WTC11 (cell line): ENCODE measurements at regions not wholly inside any gene's neighbourhood (a gene's known extent, or its start where the extent isn't known, plus 50 kb on each side); places are given as distances from the start of the nearest gene placed in this dataset.

Experiments used
- ATAC-seq: fragments of 200-7000 bp; cut with Tn5 transposase; 2 replicates; pipeline ENCODE4 v1.10.0; 2021; ENCODE audit warnings: mild to moderate bottlenecking, moderate library complexity
- CTCF ChIA-PET: fragments of 300-600 bp; sonication (Branson Sonifier 250); formaldehyde crosslinking; loops from one replicate; lab custom pipeline; 2021; ENCODE audit warnings: antibody characterized with exemption; lab: Charles Lee
- POLR2A ChIA-PET: fragments of 350-600 bp; sonication (Branson Sonifier 250); formaldehyde crosslinking; loops from one replicate; lab custom pipeline; 2021; ENCODE audit warnings: antibody characterized with exemption; lab: Charles Lee
- DNase-seq: peaks from one replicate; pipeline ENCODE4 v3.0.0; 2021; ENCODE audit warnings: low spot score
- H3K27ac Mint-ChIP-seq: 2 replicates; pipeline ENCODE4 v1.8.0; 2021; ENCODE audit warnings: mixed read lengths
- H3K27me3 Mint-ChIP-seq: 2 replicates; pipeline ENCODE4 v1.8.0; 2021; ENCODE audit warnings: low read depth, mild to moderate bottlenecking, moderate library complexity, mixed read lengths
- H3K36me3 Mint-ChIP-seq: 2 replicates; pipeline ENCODE4 v1.8.0; 2021; ENCODE audit warnings: mixed read lengths
- H3K4me1 Mint-ChIP-seq: 2 replicates; pipeline ENCODE4 v1.8.0; 2022; ENCODE audit warnings: mixed read lengths
- H3K4me3 Mint-ChIP-seq: 2 replicates; pipeline ENCODE4 v1.8.0; 2021; ENCODE audit warnings: mild to moderate bottlenecking, moderate library complexity, mixed read lengths
- H3K9me3 Mint-ChIP-seq: 2 replicates; pipeline ENCODE4 v1.8.0; 2021; ENCODE audit warnings: mixed read lengths
- ERG ChIP-seq: fragments of 250-450 bp; sonication (Bioruptor Pico); IDR thresholded peaks from 2 replicates; pipeline ENCODE4 v1.8.0; 2021; ENCODE audit warnings: mild to moderate bottlenecking
- FOXJ3 ChIP-seq: sonication (generic); formaldehyde crosslinking; IDR thresholded peaks from 2 replicates; pipeline ENCODE4 v1.9.0; 2021; ENCODE audit warnings: missing genetic modification reagents, mild to moderate bottlenecking, borderline replicate concordance
- FOXK1 ChIP-seq: sonication (generic); formaldehyde crosslinking; IDR thresholded peaks from 2 replicates; pipeline ENCODE4 v1.8.0; 2022; ENCODE audit warnings: mild to moderate bottlenecking, moderate library complexity, missing genetic modification reagents
- GABPB1 ChIP-seq: sonication (generic); formaldehyde crosslinking; IDR thresholded peaks from 2 replicates; pipeline ENCODE4 v1.8.1; 2023; ENCODE audit warnings: mild to moderate bottlenecking, missing genetic modification reagents
- JUN ChIP-seq: sonication (generic); formaldehyde crosslinking; IDR thresholded peaks from 2 replicates; pipeline ENCODE4 v1.8.0; 2023; ENCODE audit warnings: mild to moderate bottlenecking, missing genetic modification reagents
- NFYB ChIP-seq: sonication (generic); formaldehyde crosslinking; conservative IDR thresholded peaks from 2 replicates; pipeline ENCODE4 v1.8.0; 2022; ENCODE audit warnings: low read depth, missing genetic modification reagents
- PRRX2 ChIP-seq: fragments of 250-450 bp; sonication (Bioruptor Pico); IDR thresholded peaks from 2 replicates; pipeline ENCODE4 v1.8.0; 2021; ENCODE audit warnings: mild to moderate bottlenecking
- SMAD4 ChIP-seq: sonication (generic); formaldehyde crosslinking; IDR thresholded peaks from 2 replicates; pipeline ENCODE4 v1.8.0; 2022; ENCODE audit warnings: mild to moderate bottlenecking, missing genetic modification reagents
- TCF7 ChIP-seq: sonication (generic); formaldehyde crosslinking; IDR thresholded peaks from 2 replicates; pipeline ENCODE4 v1.8.0; 2022; ENCODE audit warnings: mild to moderate bottlenecking, low read depth, missing genetic modification reagents, moderate library complexity
- TEAD1 ChIP-seq: sonication (generic); formaldehyde crosslinking; IDR thresholded peaks from 2 replicates; pipeline ENCODE4 v1.8.0; 2022; ENCODE audit warnings: mild to moderate bottlenecking, missing genetic modification reagents
- TP53 ChIP-seq: sonication (generic); formaldehyde crosslinking; IDR thresholded peaks from 2 replicates; pipeline ENCODE4 v1.8.1; 2023; ENCODE audit warnings: mild to moderate bottlenecking, missing genetic modification reagents
- ZNF138 ChIP-seq: sonication (generic); formaldehyde crosslinking; conservative IDR thresholded peaks from 2 replicates; pipeline ENCODE4 v1.8.1; 2022; ENCODE audit warnings: mild to moderate bottlenecking, moderate library complexity, missing genetic modification reagents
- ZNF671 ChIP-seq: fragments of 250-450 bp; sonication (Bioruptor Pico); IDR thresholded peaks from 2 replicates; pipeline ENCODE4 v1.8.0; 2021; ENCODE audit warnings: mild to moderate bottlenecking
- TF ChIP-seq, protein P1 (sequence below): sonication (generic); formaldehyde crosslinking; IDR thresholded peaks from 2 replicates; pipeline ENCODE4 v1.8.1; 2022; ENCODE audit warnings: missing genetic modification reagents, borderline replicate concordance
- TF ChIP-seq, protein P2 (sequence below): sonication (generic); formaldehyde crosslinking; IDR thresholded peaks from 2 replicates; pipeline ENCODE4 v1.8.1; 2023; ENCODE audit warnings: mild to moderate bottlenecking, missing genetic modification reagents, borderline replicate concordance
- TF ChIP-seq, protein P3 (sequence below): sonication (generic); formaldehyde crosslinking; IDR thresholded peaks from 2 replicates; pipeline ENCODE4 v1.8.0; 2022; ENCODE audit warnings: mild to moderate bottlenecking, missing genetic modification reagents
- TF ChIP-seq, protein P4 (sequence below): fragments of 250-450 bp; sonication (Bioruptor Pico); IDR thresholded peaks from 2 replicates; pipeline ENCODE4 v1.9.0; 2021; ENCODE audit warnings: mild to moderate bottlenecking

DNA sequence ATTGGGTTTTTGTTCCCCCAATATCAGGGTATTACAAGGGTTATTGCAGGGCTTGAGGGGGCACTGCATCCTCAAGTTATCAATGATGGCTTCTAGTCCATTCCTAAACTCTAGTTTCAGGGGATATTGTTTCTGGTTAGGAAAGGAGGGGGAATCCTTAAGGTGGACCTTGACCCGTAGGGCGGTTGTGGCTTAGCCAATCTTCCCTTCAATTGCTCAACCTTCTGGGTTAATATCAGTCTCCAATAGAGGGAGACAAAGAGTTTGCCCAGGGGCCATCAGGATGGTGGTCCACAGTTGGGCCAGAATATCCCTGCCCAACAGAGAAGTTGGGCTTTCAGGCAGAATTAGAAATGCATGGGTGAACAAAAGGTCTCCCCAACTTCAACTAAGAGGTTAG, 214.9 kb downstream of the BCHE start:
- ATAC-seq (no peak), DNase-seq (no peak)
- Mint-ChIP-seq H3K4me1 (no peaks in the 10 kb centered on the region), H3K27me3 (no peaks in the 10 kb centered on the region), H3K27ac (no peak overlapping the region), H3K9me3 (peaks cover 34% of the 10 kb centered on the region), H3K4me3 (no peak overlapping the region), H3K36me3 (peaks cover 4% of the 10 kb centered on the region)
- CTCF ChIA-PET: no interaction called here
- POLR2A ChIA-PET: no interaction called here
- no peak for TF ChIP-seq TEAD1 (CRISPR knock-in tag)
- TF ChIP-seq ZNF671 (CRISPR knock-in tag): no peak
- TF ChIP-seq ERG (CRISPR knock-in tag): no peak
- TF ChIP-seq FOXK1 (CRISPR knock-in tag): no peak
- TF ChIP-seq NFYB (CRISPR knock-in tag): no peak
- no peak for TF ChIP-seq ZNF138 (CRISPR knock-in tag)
- TF ChIP-seq, protein P1, sequence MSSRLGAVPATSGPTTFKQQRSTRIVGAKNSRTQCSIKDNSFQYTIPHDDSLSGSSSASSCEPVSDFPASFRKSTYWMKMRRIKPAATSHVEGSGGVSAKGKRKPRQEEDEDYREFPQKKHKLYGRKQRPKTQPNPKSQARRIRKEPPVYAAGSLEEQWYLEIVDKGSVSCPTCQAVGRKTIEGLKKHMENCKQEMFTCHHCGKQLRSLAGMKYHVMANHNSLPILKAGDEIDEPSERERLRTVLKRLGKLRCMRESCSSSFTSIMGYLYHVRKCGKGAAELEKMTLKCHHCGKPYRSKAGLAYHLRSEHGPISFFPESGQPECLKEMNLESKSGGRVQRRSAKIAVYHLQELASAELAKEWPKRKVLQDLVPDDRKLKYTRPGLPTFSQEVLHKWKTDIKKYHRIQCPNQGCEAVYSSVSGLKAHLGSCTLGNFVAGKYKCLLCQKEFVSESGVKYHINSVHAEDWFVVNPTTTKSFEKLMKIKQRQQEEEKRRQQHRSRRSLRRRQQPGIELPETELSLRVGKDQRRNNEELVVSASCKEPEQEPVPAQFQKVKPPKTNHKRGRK: no peak
- TF ChIP-seq JUN (CRISPR knock-in tag): no peak
- TF ChIP-seq, protein P2, sequence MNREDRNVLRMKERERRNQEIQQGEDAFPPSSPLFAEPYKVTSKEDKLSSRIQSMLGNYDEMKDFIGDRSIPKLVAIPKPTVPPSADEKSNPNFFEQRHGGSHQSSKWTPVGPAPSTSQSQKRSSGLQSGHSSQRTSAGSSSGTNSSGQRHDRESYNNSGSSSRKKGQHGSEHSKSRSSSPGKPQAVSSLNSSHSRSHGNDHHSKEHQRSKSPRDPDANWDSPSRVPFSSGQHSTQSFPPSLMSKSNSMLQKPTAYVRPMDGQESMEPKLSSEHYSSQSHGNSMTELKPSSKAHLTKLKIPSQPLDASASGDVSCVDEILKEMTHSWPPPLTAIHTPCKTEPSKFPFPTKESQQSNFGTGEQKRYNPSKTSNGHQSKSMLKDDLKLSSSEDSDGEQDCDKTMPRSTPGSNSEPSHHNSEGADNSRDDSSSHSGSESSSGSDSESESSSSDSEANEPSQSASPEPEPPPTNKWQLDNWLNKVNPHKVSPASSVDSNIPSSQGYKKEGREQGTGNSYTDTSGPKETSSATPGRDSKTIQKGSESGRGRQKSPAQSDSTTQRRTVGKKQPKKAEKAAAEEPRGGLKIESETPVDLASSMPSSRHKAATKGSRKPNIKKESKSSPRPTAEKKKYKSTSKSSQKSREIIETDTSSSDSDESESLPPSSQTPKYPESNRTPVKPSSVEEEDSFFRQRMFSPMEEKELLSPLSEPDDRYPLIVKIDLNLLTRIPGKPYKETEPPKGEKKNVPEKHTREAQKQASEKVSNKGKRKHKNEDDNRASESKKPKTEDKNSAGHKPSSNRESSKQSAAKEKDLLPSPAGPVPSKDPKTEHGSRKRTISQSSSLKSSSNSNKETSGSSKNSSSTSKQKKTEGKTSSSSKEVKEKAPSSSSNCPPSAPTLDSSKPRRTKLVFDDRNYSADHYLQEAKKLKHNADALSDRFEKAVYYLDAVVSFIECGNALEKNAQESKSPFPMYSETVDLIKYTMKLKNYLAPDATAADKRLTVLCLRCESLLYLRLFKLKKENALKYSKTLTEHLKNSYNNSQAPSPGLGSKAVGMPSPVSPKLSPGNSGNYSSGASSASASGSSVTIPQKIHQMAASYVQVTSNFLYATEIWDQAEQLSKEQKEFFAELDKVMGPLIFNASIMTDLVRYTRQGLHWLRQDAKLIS (CRISPR knock-in tag): no peak
- no peak for TF ChIP-seq FOXJ3 (CRISPR knock-in tag)
- TF ChIP-seq, protein P3, sequence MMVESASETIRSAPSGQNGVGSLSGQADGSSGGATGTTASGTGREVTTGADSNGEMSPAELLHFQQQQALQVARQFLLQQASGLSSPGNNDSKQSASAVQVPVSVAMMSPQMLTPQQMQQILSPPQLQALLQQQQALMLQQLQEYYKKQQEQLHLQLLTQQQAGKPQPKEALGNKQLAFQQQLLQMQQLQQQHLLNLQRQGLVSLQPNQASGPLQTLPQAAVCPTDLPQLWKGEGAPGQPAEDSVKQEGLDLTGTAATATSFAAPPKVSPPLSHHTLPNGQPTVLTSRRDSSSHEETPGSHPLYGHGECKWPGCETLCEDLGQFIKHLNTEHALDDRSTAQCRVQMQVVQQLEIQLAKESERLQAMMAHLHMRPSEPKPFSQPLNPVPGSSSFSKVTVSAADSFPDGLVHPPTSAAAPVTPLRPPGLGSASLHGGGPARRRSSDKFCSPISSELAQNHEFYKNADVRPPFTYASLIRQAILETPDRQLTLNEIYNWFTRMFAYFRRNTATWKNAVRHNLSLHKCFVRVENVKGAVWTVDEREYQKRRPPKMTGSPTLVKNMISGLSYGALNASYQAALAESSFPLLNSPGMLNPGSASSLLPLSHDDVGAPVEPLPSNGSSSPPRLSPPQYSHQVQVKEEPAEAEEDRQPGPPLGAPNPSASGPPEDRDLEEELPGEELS (CRISPR knock-in tag): no peak
- TF ChIP-seq SMAD4 (CRISPR knock-in tag): no peak
- TF ChIP-seq PRRX2 (CRISPR knock-in tag): no peak
- TF ChIP-seq, protein P4, sequence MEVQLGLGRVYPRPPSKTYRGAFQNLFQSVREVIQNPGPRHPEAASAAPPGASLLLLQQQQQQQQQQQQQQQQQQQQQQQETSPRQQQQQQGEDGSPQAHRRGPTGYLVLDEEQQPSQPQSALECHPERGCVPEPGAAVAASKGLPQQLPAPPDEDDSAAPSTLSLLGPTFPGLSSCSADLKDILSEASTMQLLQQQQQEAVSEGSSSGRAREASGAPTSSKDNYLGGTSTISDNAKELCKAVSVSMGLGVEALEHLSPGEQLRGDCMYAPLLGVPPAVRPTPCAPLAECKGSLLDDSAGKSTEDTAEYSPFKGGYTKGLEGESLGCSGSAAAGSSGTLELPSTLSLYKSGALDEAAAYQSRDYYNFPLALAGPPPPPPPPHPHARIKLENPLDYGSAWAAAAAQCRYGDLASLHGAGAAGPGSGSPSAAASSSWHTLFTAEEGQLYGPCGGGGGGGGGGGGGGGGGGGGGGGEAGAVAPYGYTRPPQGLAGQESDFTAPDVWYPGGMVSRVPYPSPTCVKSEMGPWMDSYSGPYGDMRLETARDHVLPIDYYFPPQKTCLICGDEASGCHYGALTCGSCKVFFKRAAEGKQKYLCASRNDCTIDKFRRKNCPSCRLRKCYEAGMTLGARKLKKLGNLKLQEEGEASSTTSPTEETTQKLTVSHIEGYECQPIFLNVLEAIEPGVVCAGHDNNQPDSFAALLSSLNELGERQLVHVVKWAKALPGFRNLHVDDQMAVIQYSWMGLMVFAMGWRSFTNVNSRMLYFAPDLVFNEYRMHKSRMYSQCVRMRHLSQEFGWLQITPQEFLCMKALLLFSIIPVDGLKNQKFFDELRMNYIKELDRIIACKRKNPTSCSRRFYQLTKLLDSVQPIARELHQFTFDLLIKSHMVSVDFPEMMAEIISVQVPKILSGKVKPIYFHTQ (CRISPR knock-in tag): no peak
- no peak for TF ChIP-seq GABPB1 (CRISPR knock-in tag)
- TF ChIP-seq TCF7 (CRISPR knock-in tag): no peak
- no peak for TF ChIP-seq TP53 (CRISPR knock-in tag)
